ENCODE measurements at regions not wholly inside any gene's neighbourhood (a gene's known extent, or its start where the extent isn't known, plus 50 kb on each side); places are given as distances from the start of the nearest gene placed in this dataset.

GRCh38 chr6:150668900-150669302, 69.2 kb downstream of the PLEKHG1 start:
- DNase-seq (no peak), ATAC-seq (no peak)
- peaks cover 11% of the 10 kb centered on the region for H3K4me1 Mint-ChIP-seq
- H3K27me3 Mint-ChIP-seq, result no peaks in the 10 kb centered on the region
- no peak overlapping the region for H3K27ac Mint-ChIP-seq
- no peaks in the 10 kb centered on the region for H3K36me3 Mint-ChIP-seq
- no peak overlapping the region for H3K4me3 Mint-ChIP-seq
- no peaks in the 10 kb centered on the region for H3K9me3 Mint-ChIP-seq (ENCODE audit: low read depth)
- CTCF ChIA-PET, result interaction anchor here (1.4 to 1.5 kb wide), 2 partner anchors 11 to 17 kb away, joined by 3 to 4 read pairs; no protein-coding TSS in a partner anchor

GRCh38 chr6:150670311-150670710, 70.6 kb downstream of the PLEKHG1 start:
- DNase-seq (no peak), ATAC-seq (no peak)
- no peak overlapping the region for H3K27ac Mint-ChIP-seq
- no peaks in the 10 kb centered on the region for H3K36me3 Mint-ChIP-seq
- no peak overlapping the region for H3K4me3 Mint-ChIP-seq
- CTCF ChIA-PET, result no interaction called here
- H3K9me3 Mint-ChIP-seq (ENCODE audit: low read depth), result no peaks in the 10 kb centered on the region
- no peaks in the 10 kb centered on the region for H3K27me3 Mint-ChIP-seq
- H3K4me1 Mint-ChIP-seq, result peaks cover 18% of the 10 kb centered on the region

- no peaks in the 10 kb centered on the region for H3K27me3 Mint-ChIP-seq
- no peak overlapping the region for H3K4me3 Mint-ChIP-seq
- no peak for DNase-seq
- no peaks in the 10 kb centered on the region for H3K9me3 Mint-ChIP-seq (ENCODE audit: low read depth)
- H3K36me3 Mint-ChIP-seq, result no peaks in the 10 kb centered on the region
- H3K4me1 Mint-ChIP-seq, result peaks cover 15% of the 10 kb centered on the region
- CTCF ChIA-PET, result no interaction called here
- no peak for ATAC-seq
- H3K27ac Mint-ChIP-seq, result no peak overlapping the region
These were observed 73.1 kb downstream of the PLEKHG1 start for GRCh38 chr6:150672800-150673199.

GRCh38 chr6:150673720-150674346, 74.1 kb downstream of the PLEKHG1 start:
- Mint-ChIP-seq H3K27me3 (no peaks in the 10 kb centered on the region), H3K4me1 (peaks cover 8% of the 10 kb centered on the region), H3K4me3 (no peak overlapping the region), H3K27ac (no peak overlapping the region), H3K9me3 (ENCODE audit: low read depth) (no peaks in the 10 kb centered on the region), H3K36me3 (no peaks in the 10 kb centered on the region)
- ATAC-seq, result no peak
- CTCF ChIA-PET, result no interaction called here
- DNase-seq, result no peak

GRCh38 chr6:150676344-150676743, 76.7 kb downstream of the PLEKHG1 start:
- DNase-seq (no peak), ATAC-seq (no peak)
- CTCF ChIA-PET, result interaction anchor here (0.8 kb wide), 1 partner anchor 9 kb away, joined by 3 read pairs; no protein-coding TSS in a partner anchor
- no peaks in the 10 kb centered on the region for H3K9me3 Mint-ChIP-seq (ENCODE audit: low read depth)
- H3K36me3 Mint-ChIP-seq, result no peaks in the 10 kb centered on the region
- H3K4me1 Mint-ChIP-seq, result peaks cover 8% of the 10 kb centered on the region
- no peak overlapping the region for H3K4me3 Mint-ChIP-seq
- no peak overlapping the region for H3K27ac Mint-ChIP-seq
- no peaks in the 10 kb centered on the region for H3K27me3 Mint-ChIP-seq

- DNase-seq, result no peak
- Mint-ChIP-seq H3K36me3 (no peaks in the 10 kb centered on the region), H3K4me3 (no peak overlapping the region), H3K27me3 (no peaks in the 10 kb centered on the region), H3K9me3 (ENCODE audit: low read depth) (no peaks in the 10 kb centered on the region), H3K27ac (no peak overlapping the region), H3K4me1 (peaks cover 8% of the 10 kb centered on the region)
- CTCF ChIA-PET, result interaction anchor here (0.8 kb wide), 1 partner anchor 9 kb away, joined by 3 read pairs; no protein-coding TSS in a partner anchor
- ATAC-seq, result no peak
These were observed 77.1 kb downstream of the PLEKHG1 start for GRCh38 chr6:150676772-150677171.

- DNase-seq (no peak), ATAC-seq (no peak)
- Mint-ChIP-seq H3K27me3 (no peaks in the 10 kb centered on the region), H3K4me3 (no peak overlapping the region), H3K27ac (no peak overlapping the region), H3K36me3 (no peaks in the 10 kb centered on the region), H3K9me3 (ENCODE audit: low read depth) (no peaks in the 10 kb centered on the region), H3K4me1 (peaks cover 2% of the 10 kb centered on the region)
- CTCF ChIA-PET, result no interaction called here
These were observed 80.8 kb downstream of the PLEKHG1 start for GRCh38 chr6:150680510-150680909.

- CTCF ChIA-PET, result no interaction called here
- Mint-ChIP-seq H3K27ac (no peak overlapping the region), H3K4me3 (no peak overlapping the region), H3K4me1 (peaks cover 2% of the 10 kb centered on the region), H3K9me3 (ENCODE audit: low read depth) (no peaks in the 10 kb centered on the region), H3K36me3 (no peaks in the 10 kb centered on the region), H3K27me3 (no peaks in the 10 kb centered on the region)
- ATAC-seq (no peak), DNase-seq (no peak)
These were observed 82.1 kb downstream of the PLEKHG1 start for GRCh38 chr6:150681578-150682395.

- CTCF ChIA-PET, result no interaction called here
- H3K4me3 Mint-ChIP-seq, result no peak overlapping the region
- H3K27ac Mint-ChIP-seq, result no peak overlapping the region
- H3K4me1 Mint-ChIP-seq, result peaks cover 2% of the 10 kb centered on the region
- no peak for ATAC-seq
- H3K27me3 Mint-ChIP-seq, result no peaks in the 10 kb centered on the region
- DNase-seq, result no peak
- H3K9me3 Mint-ChIP-seq (ENCODE audit: low read depth), result no peaks in the 10 kb centered on the region
- no peaks in the 10 kb centered on the region for H3K36me3 Mint-ChIP-seq
These were observed 83.6 kb downstream of the PLEKHG1 start for GRCh38 chr6:150683320-150683719.

- Mint-ChIP-seq H3K4me3 (no peak overlapping the region), H3K27me3 (no peaks in the 10 kb centered on the region), H3K27ac (no peak overlapping the region), H3K9me3 (ENCODE audit: low read depth) (no peaks in the 10 kb centered on the region), H3K4me1 (peaks cover 2% of the 10 kb centered on the region), H3K36me3 (no peaks in the 10 kb centered on the region)
- ATAC-seq (no peak), DNase-seq (no peak)
- CTCF ChIA-PET, result no interaction called here
These were observed 84.5 kb downstream of the PLEKHG1 start for GRCh38 chr6:150684161-150684560.

- CTCF ChIA-PET, result interaction anchor here (1.4 to 1.8 kb wide), 2 partner anchors 10 to 135 kb away, joined by 3 to 5 read pairs; no protein-coding TSS in a partner anchor
- Mint-ChIP-seq H3K36me3 (no peaks in the 10 kb centered on the region), H3K27me3 (no peaks in the 10 kb centered on the region), H3K4me3 (no peak overlapping the region), H3K27ac (no peak overlapping the region), H3K9me3 (ENCODE audit: low read depth) (no peaks in the 10 kb centered on the region), H3K4me1 (peaks cover 2% of the 10 kb centered on the region)
- ATAC-seq (no peak), DNase-seq (no peak)
These were observed 85.2 kb downstream of the PLEKHG1 start for GRCh38 chr6:150684714-150685459.

GRCh38 chr6:150685860-150686259, 86.2 kb downstream of the PLEKHG1 start:
- CTCF ChIA-PET, result interaction anchor here (0.7 to 1.8 kb wide), 12 partner anchors 9 to 267 kb away, joined by 3 to 9 read pairs (median 3); no protein-coding TSS in a partner anchor
- no peaks in the 10 kb centered on the region for H3K27me3 Mint-ChIP-seq
- no peak overlapping the region for H3K27ac Mint-ChIP-seq
- H3K4me1 Mint-ChIP-seq, result peaks cover 2% of the 10 kb centered on the region
- no peaks in the 10 kb centered on the region for H3K9me3 Mint-ChIP-seq (ENCODE audit: low read depth)
- no peak overlapping the region for H3K4me3 Mint-ChIP-seq
- no peaks in the 10 kb centered on the region for H3K36me3 Mint-ChIP-seq
- DNase-seq (peak; percentile 59), ATAC-seq (peak; percentile 68)

- Mint-ChIP-seq H3K27me3 (no peaks in the 10 kb centered on the region), H3K4me3 (no peak overlapping the region), H3K4me1 (peaks cover 2% of the 10 kb centered on the region), H3K9me3 (ENCODE audit: low read depth) (no peaks in the 10 kb centered on the region), H3K27ac (no peak overlapping the region), H3K36me3 (no peaks in the 10 kb centered on the region)
- CTCF ChIA-PET, result interaction anchor here (0.7 to 1.8 kb wide), 13 partner anchors 8 to 268 kb away, joined by 3 to 9 read pairs (median 3); no protein-coding TSS in a partner anchor
- ATAC-seq, result no peak
- DNase-seq, result no peak
These were observed 86.9 kb downstream of the PLEKHG1 start for GRCh38 chr6:150686566-150686965.

Data from activated CD8-positive, alpha-beta memory T cell treated with anti-CD3 and anti-CD28 coated beads, Interleukin-2, amount 10 ng/mL, durations not matched to agents 7 days and 5 days (primary cell).